ENCODE measurements at regions not wholly inside any gene's neighbourhood (a gene's known extent, or its start where the extent isn't known, plus 50 kb on each side); places are given as distances from the start of the nearest gene placed in this dataset.

DNA sequence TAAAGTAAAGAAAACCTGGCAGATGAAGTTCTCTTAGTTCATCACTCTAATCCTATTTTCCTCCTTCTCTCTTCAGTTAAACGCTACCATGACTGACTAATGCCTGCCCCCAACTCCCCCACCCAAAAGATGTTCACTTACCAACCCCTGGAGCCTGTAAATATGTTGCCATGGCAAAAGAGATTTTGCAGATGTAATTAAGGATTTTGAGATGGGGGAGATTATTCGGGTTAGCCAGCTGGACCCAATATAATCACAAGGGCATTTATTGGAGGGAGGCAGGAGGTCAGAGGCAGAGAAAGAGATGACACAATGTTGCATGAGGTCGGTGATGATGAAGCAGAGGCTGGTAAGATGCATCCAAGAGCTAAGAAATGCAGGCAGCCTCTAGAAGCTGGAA, 69.3 kb upstream of the PPP2R5A start:
- TF ChIP-seq, protein P1, sequence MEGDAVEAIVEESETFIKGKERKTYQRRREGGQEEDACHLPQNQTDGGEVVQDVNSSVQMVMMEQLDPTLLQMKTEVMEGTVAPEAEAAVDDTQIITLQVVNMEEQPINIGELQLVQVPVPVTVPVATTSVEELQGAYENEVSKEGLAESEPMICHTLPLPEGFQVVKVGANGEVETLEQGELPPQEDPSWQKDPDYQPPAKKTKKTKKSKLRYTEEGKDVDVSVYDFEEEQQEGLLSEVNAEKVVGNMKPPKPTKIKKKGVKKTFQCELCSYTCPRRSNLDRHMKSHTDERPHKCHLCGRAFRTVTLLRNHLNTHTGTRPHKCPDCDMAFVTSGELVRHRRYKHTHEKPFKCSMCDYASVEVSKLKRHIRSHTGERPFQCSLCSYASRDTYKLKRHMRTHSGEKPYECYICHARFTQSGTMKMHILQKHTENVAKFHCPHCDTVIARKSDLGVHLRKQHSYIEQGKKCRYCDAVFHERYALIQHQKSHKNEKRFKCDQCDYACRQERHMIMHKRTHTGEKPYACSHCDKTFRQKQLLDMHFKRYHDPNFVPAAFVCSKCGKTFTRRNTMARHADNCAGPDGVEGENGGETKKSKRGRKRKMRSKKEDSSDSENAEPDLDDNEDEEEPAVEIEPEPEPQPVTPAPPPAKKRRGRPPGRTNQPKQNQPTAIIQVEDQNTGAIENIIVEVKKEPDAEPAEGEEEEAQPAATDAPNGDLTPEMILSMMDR (IDR thresholded peaks at IDR 0.05 in 8 of 11, conservative IDR thresholded peaks at IDR 0.05 in 3 of 11), result no peak
- TF ChIP-seq POLR2AphosphoS5 (IDR thresholded peaks at IDR 0.05), result no peak
